Lower leg skin (tissue), 4 donors: ENCODE measurements at regions not wholly inside any gene's neighbourhood (a gene's known extent, or its start where the extent isn't known, plus 50 kb on each side); places are given as distances from the start of the nearest gene placed in this dataset.

Experiments used
- DNase-seq, 2 donors: peaks; one replicate each; pipeline ENCODE4 v3.0.0-alpha.2; 2019; ENCODE audit warnings: low spot score in 2 of 2
- H3K4me3 ChIP-seq: fragments of 200-600 bp; sonication (generic); 2 replicates; pipeline ENCODE4 v1.5.1; 2017; ENCODE audit warnings: mild to moderate bottlenecking, low read depth; ENCODE audit not compliant: poor library complexity, severe bottlenecking
- POLR2A ChIP-seq, 2 donors: fragments of 450-650 bp; IDR thresholded peaks; one replicate each; pipeline ENCODE4 v1.6.1; 2016 to 2017; ENCODE audit warnings: antibody characterized with exemption in 2 of 2, mild to moderate bottlenecking in 1 of 2, moderate library complexity in 1 of 2
- WGBS, 2 donors: methylation state at CpG; one replicate each; pipeline ENCODE4 v1.1.5; 2018; 5-methylcytosine and 5-hydroxymethylcytosine counted together
- intact Hi-C: fragments of 100-400 bp; cut with DNase I; formaldehyde crosslinking; loops from one replicate; pipeline ENCODE4 v1.15.0; 2023; ENCODE audit warnings: low total_unique reads
- TF ChIP-seq, protein P1 (sequence below), 3 donors: fragments of 450-650 bp; IDR thresholded peaks; one replicate each; pipeline ENCODE4 v1.5.1; 2016; ENCODE audit warnings: antibody characterized with exemption in 3 of 3, mild to moderate bottlenecking in 3 of 3, moderate library complexity in 2 of 3

DNA sequence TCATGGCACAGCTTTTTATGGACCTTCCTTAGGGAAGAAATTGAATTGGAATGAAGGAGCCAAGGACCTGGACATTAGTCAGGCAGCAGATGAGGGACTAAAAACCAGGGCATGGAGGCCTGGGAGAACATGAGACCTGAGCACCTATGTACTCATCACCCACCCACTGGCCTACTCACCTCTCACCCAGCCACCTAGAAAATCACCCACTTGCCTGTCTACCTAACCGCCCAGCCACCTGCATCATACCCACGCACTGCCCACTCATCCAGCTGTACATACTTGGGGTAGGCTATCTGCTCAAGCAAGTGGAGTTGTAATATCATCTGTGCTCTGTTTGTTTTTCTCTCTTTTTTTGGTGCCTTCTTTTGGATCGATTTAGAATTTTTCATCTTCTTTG is 65.3 kb upstream of the SLCO2A1 start:
- 89% methylated on average over 3 of the region's 3 CpGs for WGBS, 2 donors
- intact Hi-C loops, result no loop called here
- DNase-seq, result no peak
- TF ChIP-seq POLR2A (IDR thresholded peaks at IDR 0.05), result no peak
- TF ChIP-seq, protein P1, sequence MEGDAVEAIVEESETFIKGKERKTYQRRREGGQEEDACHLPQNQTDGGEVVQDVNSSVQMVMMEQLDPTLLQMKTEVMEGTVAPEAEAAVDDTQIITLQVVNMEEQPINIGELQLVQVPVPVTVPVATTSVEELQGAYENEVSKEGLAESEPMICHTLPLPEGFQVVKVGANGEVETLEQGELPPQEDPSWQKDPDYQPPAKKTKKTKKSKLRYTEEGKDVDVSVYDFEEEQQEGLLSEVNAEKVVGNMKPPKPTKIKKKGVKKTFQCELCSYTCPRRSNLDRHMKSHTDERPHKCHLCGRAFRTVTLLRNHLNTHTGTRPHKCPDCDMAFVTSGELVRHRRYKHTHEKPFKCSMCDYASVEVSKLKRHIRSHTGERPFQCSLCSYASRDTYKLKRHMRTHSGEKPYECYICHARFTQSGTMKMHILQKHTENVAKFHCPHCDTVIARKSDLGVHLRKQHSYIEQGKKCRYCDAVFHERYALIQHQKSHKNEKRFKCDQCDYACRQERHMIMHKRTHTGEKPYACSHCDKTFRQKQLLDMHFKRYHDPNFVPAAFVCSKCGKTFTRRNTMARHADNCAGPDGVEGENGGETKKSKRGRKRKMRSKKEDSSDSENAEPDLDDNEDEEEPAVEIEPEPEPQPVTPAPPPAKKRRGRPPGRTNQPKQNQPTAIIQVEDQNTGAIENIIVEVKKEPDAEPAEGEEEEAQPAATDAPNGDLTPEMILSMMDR (IDR thresholded peaks at IDR 0.05), result no peak
- no peak overlapping the region for H3K4me3 ChIP-seq

DNA sequence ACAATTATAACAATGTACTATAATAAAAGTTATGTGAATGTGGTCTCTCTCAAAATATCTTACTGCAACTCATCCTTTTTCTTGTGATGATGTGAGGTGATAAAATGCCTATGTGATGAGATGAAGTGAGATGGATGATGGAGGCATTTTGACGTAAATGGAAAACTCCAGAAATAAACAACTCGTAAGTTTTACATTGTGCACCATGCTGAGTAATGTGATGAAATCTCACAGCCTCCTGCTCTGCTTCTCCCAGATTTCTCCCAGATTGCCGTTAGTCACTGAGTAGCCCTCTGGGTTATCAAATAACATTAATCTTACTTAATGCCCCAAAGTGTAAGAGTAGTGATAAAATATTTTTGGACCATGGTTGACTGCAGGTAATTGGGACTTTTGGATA is 64.8 kb upstream of the SLCO2A1 start:
- 80 to 85% methylated on average over 3 of the region's 3 CpGs for WGBS, 2 donors
- TF ChIP-seq, protein P1 (IDR thresholded peaks at IDR 0.05), result no peak
- no peak for TF ChIP-seq POLR2A (IDR thresholded peaks at IDR 0.05)

DNA sequence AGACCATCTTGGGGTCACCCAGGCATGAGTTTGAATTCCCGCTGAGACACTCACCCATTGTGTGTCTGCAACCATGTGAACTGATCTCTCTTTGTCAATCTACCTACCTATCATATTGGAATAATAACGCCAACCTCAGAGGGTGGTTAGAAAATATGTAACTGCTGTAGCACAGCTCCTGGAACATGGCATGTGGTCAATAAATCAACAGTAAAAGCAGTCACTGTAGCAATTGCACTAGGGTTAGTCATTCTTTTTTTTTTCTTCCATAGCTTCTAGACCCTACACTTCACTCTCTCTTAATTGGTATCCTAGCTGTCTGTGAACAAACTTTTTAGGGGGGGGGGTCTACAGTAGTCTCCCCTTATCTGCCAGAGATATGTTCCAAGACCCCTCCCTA is 64.2 kb upstream of the SLCO2A1 start:
- intact Hi-C loops, result no loop called here
- TF ChIP-seq, protein P1 (IDR thresholded peaks at IDR 0.05), result no peak
- TF ChIP-seq POLR2A (IDR thresholded peaks at IDR 0.05), result no peak

More for the DNA sequence above, 64.8 kb upstream of the SLCO2A1 start:
- no peak for DNase-seq
- no peak overlapping the region for H3K4me3 ChIP-seq
- intact Hi-C loops, result no loop called here

DNA sequence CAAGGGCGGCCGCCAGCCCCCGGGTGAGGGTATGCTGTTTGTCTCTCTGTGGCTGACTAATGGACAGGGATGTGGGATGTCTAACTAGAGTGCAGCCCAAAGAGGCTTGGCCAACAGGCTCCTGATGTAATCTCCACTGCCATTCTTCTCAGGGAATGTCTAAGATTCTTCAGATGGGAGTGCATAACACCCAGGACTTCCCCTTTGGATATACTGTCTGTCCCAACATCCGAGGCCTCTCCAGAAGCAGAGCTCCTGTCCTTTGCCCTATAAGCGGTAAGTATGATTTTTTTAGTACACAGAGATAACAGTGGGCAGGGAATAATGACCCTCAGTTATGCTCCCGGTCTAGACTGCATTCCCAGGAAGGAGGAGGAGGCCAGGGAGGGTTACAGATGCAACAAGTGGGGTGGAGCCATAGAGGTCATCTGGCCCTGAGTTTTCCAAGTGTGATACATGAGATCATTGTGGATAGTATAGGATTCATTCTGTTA is 62.5 kb upstream of the SLCO2A1 start:
- intact Hi-C loops, result no loop called here
- H3K4me3 ChIP-seq, result no peak overlapping the region
- WGBS, 2 donors, result 85 to 88% methylated on average over 6 of the region's 6 CpGs
- no peak for DNase-seq
- TF ChIP-seq, protein P1 (IDR thresholded peaks at IDR 0.05), result no peak
- TF ChIP-seq POLR2A (IDR thresholded peaks at IDR 0.05), result no peak

More for the DNA sequence above, 64.2 kb upstream of the SLCO2A1 start:
- no peak for DNase-seq
- 92 to 98% methylated on average over 2 of the region's 2 CpGs for WGBS, 2 donors
- H3K4me3 ChIP-seq, result no peak overlapping the region

DNA sequence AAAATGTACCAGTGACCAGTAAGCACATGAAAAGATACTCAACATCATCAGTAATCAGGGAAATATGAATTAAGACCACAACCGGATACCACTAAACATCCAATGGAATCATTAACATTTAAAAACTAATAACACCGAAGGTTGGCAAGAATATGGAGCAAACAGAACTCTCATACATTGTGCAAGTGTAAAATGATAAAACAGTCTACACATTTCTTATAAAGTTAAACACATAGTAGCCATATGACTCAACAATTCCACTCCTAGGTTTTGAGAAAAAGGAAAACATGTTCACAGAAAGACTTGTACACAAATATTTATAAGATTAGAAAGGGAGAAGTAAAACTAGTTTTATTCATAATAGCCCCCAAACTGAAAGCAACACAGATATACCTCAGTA is 60.3 kb upstream of the SLCO2A1 start:
- no peak for DNase-seq
- intact Hi-C loops, result no loop called here
- WGBS, 2 donors, result 89 to 94% methylated on average over 2 of the region's 2 CpGs
- H3K4me3 ChIP-seq, result no peak overlapping the region
- TF ChIP-seq, protein P1 (IDR thresholded peaks at IDR 0.05), result no peak
- no peak for TF ChIP-seq POLR2A (IDR thresholded peaks at IDR 0.05)
